Ascending aorta (tissue), 2 donors: ENCODE measurements at regions not wholly inside any gene's neighbourhood (a gene's known extent, or its start where the extent isn't known, plus 50 kb on each side); places are given as distances from the start of the nearest gene placed in this dataset.
"Not testable (repeated sequence)": the region's sequence is repeated elsewhere in the genome, so short reads cannot be mapped to it uniquely, and the experiment has no call there.

Source experiments
- DNase-seq, 2 donors: peaks; one replicate each; pipeline ENCODE4 v3.0.0-alpha.2; 2019; ENCODE audit warnings: low spot score in 2 of 2
- H3K27ac ChIP-seq, 2 donors: fragments of 200-600 bp; sonication (generic); one replicate each; pipeline ENCODE4 v1.5.1; 2016 to 2017; ENCODE audit warnings: mild to moderate bottlenecking in 1 of 2
- H3K27me3 ChIP-seq: fragments of 200-600 bp; sonication (generic); one replicate; pipeline ENCODE4 v1.5.1; 2017
- H3K36me3 ChIP-seq, 2 donors: fragments of 200-600 bp; sonication (generic); one replicate each; pipeline ENCODE4 v1.5.1; 2016
- H3K4me1 ChIP-seq, 2 donors: fragments of 200-600 bp; sonication (generic); one replicate each; pipeline ENCODE4 v1.5.1; 2016 to 2017; ENCODE audit warnings: mild to moderate bottlenecking in 1 of 2
- H3K4me3 ChIP-seq, 2 donors: fragments of 200-600 bp; sonication (generic); one replicate each; pipeline ENCODE4 v1.5.1; 2016 to 2017; ENCODE audit warnings: mild to moderate bottlenecking in 1 of 2
- H3K9me3 ChIP-seq, 2 donors: fragments of 200-600 bp; sonication (generic); one replicate each; pipeline ENCODE4 v1.5.1; 2016
- intact Hi-C: fragments of 100-400 bp; cut with DNase I; formaldehyde crosslinking; loops from one replicate; pipeline ENCODE4 v1.15.1; 2023
- TF ChIP-seq, protein P1 (sequence below), 3 experiments: fragments of 200-600 bp in 2 of 3; fragments of 450-650 bp in 1 of 3; sonication (generic) in 2 of 3; IDR thresholded peaks; one replicate each; pipeline ENCODE4 v1.5.1; 2016 to 2019; ENCODE audit warnings: antibody characterized with exemption in 3 of 3, mild to moderate bottlenecking in 1 of 3, moderate library complexity in 1 of 3

DNA sequence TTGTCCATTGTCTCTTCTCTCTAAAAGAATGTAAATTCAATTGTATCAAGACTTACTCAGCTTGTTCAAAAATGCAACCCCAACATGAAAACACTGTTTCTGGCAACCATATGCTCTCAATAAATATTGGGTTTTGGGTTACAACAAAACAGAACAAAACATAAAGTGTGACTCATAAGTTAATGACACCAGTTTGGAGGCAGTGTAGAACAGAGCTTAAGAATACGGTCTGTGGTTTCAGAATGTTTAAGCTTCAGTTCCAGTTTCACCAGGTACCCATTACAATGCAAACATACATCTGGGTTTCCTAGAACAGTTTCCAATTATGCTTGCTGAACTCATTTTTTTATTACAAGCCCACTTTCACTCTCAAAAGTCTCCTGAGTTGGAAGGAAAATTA, 285.8 kb upstream of the PCDH9 start:
- TF ChIP-seq, protein P1, sequence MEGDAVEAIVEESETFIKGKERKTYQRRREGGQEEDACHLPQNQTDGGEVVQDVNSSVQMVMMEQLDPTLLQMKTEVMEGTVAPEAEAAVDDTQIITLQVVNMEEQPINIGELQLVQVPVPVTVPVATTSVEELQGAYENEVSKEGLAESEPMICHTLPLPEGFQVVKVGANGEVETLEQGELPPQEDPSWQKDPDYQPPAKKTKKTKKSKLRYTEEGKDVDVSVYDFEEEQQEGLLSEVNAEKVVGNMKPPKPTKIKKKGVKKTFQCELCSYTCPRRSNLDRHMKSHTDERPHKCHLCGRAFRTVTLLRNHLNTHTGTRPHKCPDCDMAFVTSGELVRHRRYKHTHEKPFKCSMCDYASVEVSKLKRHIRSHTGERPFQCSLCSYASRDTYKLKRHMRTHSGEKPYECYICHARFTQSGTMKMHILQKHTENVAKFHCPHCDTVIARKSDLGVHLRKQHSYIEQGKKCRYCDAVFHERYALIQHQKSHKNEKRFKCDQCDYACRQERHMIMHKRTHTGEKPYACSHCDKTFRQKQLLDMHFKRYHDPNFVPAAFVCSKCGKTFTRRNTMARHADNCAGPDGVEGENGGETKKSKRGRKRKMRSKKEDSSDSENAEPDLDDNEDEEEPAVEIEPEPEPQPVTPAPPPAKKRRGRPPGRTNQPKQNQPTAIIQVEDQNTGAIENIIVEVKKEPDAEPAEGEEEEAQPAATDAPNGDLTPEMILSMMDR (IDR thresholded peaks at IDR 0.05), result no peak
- Histone ChIP-seq H3K4me3 (no peak overlapping the region), H3K9me3 (no peaks in the 10 kb centered on the region), H3K27ac (no peak overlapping the region), H3K4me1 (no peaks in the 10 kb centered on the region), H3K27me3 (no peaks in the 10 kb centered on the region), H3K36me3 (no peaks in the 10 kb centered on the region)
- intact Hi-C loops, result no loop called here
- no peak for DNase-seq

DNA sequence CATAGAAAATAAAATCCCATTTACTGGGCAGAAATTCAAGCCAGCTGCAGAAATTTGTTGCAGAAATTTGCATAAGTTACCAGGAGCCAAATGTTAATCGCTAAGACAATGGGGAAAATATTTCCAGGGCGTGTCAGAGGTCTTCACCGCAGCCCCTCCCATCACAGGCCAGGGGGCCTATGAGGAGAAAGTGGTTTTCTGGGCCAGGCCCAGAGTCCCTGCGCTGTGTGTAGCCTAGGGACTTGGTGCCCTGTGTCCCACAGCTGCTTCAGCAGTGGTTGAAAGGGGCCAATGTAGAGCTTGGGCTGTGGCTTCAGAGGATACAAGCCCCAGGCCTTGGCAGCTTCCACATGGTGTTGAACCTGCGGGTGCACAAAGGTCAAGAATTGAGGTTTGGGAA, 278.9 kb upstream of the PCDH9 start:
- Histone ChIP-seq H3K36me3 (no peaks in the 10 kb centered on the region), H3K27ac (no peak overlapping the region), H3K9me3 (no peaks in the 10 kb centered on the region), H3K27me3 (no peaks in the 10 kb centered on the region), H3K4me3 (no peak overlapping the region), H3K4me1 (no peaks in the 10 kb centered on the region)
- intact Hi-C loops, result no loop called here
- TF ChIP-seq, protein P1 (IDR thresholded peaks at IDR 0.05), result no peak
- no peak for DNase-seq

DNA sequence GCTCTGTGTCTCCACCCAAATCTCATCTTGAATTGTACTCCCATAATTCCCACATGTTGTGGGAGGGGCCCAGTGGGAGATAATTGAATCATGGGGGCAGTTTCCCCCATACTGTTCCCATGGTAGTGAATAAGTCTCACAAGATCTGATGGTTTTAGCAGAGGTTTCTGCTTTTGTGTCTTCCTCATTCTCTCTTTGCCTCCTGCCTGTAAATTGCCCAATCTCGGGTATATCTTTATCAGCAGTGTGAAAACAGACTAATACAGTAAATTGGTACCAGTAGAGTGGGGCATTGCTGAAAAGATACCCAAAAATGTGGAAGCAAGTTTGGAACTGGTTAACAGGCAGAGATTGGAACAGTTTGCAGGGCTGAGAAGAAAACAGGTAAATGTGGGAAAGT, 278.1 kb upstream of the PCDH9 start:
- H3K27ac ChIP-seq, H3K36me3 ChIP-seq, H3K9me3 ChIP-seq, H3K4me3 ChIP-seq, H3K27me3 ChIP-seq, DNase-seq, intact Hi-C loops, H3K4me1 ChIP-seq: not testable (repeated sequence)

DNA sequence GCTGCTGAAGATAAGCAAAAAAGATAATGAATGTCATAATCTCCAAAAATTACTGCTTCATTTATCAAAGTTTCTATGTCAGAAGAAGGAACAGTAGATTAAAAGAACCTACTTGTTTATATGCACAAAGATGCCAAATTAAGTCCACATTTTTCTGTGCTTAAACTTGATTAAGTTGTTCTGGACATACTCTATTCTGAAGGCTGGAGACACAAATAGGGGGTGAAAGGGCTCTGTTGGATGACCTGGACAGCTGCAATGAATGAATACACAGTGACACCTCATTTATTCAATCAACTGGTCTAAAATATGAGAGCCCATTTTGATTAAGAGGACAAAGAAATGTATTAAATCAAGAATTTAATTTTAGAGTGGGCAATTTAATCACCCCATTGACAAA, 276.3 kb upstream of the PCDH9 start:
- H3K36me3 ChIP-seq, result no peaks in the 10 kb centered on the region

DNA sequence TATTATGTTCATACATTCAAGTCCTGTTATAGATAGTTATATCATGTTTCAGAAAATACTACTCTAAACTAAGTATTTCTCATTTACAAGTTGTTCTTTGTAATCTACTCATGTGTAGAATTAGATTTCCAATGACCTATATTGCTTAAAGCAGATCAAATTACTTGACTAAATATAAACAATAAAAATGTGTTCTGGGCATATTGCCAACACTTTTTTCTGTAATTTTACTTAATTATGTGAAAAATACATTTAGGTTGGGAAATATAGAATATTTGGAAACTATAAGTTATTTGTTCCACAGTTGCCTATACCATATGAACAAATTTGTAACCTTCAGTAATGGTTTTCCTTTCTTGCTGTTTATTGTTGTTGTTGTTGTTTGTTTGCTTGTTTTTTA, 275.2 kb upstream of the PCDH9 start:
- no peak for DNase-seq
- H3K4me3 ChIP-seq, result no peak overlapping the region
- no peaks in the 10 kb centered on the region for H3K9me3 ChIP-seq
- H3K4me1 ChIP-seq, result no peaks in the 10 kb centered on the region
- H3K27ac ChIP-seq, result no peak overlapping the region
- H3K36me3 ChIP-seq, result no peaks in the 10 kb centered on the region
- intact Hi-C loops, result no loop called here
- TF ChIP-seq, protein P1 (IDR thresholded peaks at IDR 0.05), result no peak
- H3K27me3 ChIP-seq, result no peaks in the 10 kb centered on the region

More for the DNA sequence above, 276.3 kb upstream of the PCDH9 start:
- Histone ChIP-seq H3K4me1 (no peaks in the 10 kb centered on the region), H3K27me3 (no peaks in the 10 kb centered on the region), H3K4me3 (no peak overlapping the region), H3K9me3 (no peaks in the 10 kb centered on the region), H3K27ac (no peak overlapping the region)
- TF ChIP-seq, protein P1 (IDR thresholded peaks at IDR 0.05), result no peak
- intact Hi-C loops, result no loop called here
- DNase-seq, result no peak

DNA sequence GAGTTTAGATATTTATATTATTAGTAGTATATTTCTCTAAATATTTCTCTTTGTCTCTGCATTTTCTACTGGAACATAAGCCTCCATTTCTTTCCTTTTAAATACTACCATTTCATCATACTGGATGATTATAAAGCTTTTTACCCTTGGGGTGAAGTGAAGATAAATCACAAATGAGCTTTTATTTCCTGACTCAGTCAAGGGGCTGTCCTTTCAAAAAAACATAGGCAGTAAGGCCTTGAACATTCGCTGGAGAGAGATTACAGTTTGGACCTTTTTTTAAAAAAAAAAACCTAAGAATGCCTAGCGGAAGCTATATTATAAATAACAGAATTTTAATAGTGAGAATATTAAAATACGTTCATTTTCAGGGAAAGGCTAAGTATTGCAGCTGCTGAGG, 268.8 kb upstream of the PCDH9 start:
- Histone ChIP-seq H3K9me3 (no peaks in the 10 kb centered on the region), H3K4me3 (no peak overlapping the region), H3K27ac (no peak overlapping the region), H3K36me3 (no peaks in the 10 kb centered on the region), H3K27me3 (no peaks in the 10 kb centered on the region), H3K4me1 (no peaks in the 10 kb centered on the region)
- no peak for DNase-seq
- TF ChIP-seq, protein P1 (IDR thresholded peaks at IDR 0.05), result no peak
- intact Hi-C loops, result no loop called here
